ENCODE measurements at regions not wholly inside any gene's neighbourhood (a gene's known extent, or its start where the extent isn't known, plus 50 kb on each side); places are given as distances from the start of the nearest gene placed in this dataset.

DNA sequence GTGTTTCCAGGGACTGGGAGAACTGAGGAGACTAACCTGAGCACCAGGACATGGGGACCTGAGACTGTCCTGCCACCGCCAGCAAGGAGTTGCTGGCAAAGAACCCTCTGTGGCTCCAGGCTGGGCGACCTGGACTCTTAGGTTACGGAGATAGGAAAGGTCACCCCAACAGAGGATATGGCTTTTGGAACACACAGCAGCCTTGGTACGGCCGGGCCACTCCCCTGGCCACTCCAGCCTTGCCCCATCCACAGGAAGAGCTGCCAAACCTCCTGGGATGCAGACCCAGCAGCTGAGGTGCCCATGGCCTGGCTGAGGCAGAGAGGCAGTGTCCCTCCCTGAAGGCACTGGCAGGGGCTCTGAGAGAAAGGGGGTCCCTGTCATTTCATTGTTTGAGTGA lies 137.8 kb downstream of the OAT start:
- Histone ChIP-seq H3K27ac (ENCODE audit: insufficient read depth, low read length) (no peak overlapping the region), H4K8ac (ENCODE audit: low read depth in 2 of 2, low read length in 2 of 2) (no peak overlapping the region), H3K14ac (replicated peaks; ENCODE audit: low read depth, low read length) (no peak overlapping the region), H3K4me2 (ENCODE audit: low read depth, low read length) (no peak overlapping the region), H2AFZ (replicated peaks; ENCODE audit: low read length, poor library complexity) (no peak overlapping the region), H3K9me3 (ENCODE audit: control insufficient read depth, insufficient read depth, low read length) (peaks cover 22% of the 10 kb centered on the region), H3K36me3 (ENCODE audit: control insufficient read depth, insufficient read depth, low read length) (no peaks in the 10 kb centered on the region), H3K56ac (ENCODE audit: extremely low read depth, insufficient read depth, low read length) (no peak overlapping the region), H3K4ac (ENCODE audit: low read depth, low read length) (no peak overlapping the region), H3K9ac (ENCODE audit: low read depth, low read length) (no peak overlapping the region), H2AK9ac (replicated peaks; ENCODE audit: low read depth, low read length, poor library complexity) (no peak overlapping the region), H3K4me1 (ENCODE audit: control insufficient read depth, insufficient read depth, low read length) (no peaks in the 10 kb centered on the region), H3K79me1 (ENCODE audit: low read depth in 1 of 2, low read length in 2 of 2) (no peaks in the 10 kb centered on the region), H4K20me1 (ENCODE audit: insufficient read depth, low read length) (no peaks in the 10 kb centered on the region), H3K9me1 (ENCODE audit: insufficient read depth, low read length) (no peaks in the 10 kb centered on the region), H2BK5ac (ENCODE audit: low read depth, low read length, poor library complexity, severe bottlenecking) (no peak overlapping the region), H3K18ac (ENCODE audit: low read depth, low read length) (no peak overlapping the region), H2BK20ac (ENCODE audit: low read depth, low read length) (no peak overlapping the region), H3K23ac (ENCODE audit: low read depth, low read length) (no peak overlapping the region), H3K27me3 (ENCODE audit: control insufficient read depth, insufficient read depth, low read length) (no peaks in the 10 kb centered on the region), H3K4me3 (ENCODE audit: insufficient read depth, low read depth, low read length) (no peak overlapping the region), H2BK15ac (ENCODE audit: low read depth, low read length) (no peak overlapping the region), H2BK120ac (ENCODE audit: low read depth, low read length) (no peak overlapping the region), H4K91ac (ENCODE audit: insufficient read depth, low read depth, low read length) (no peak overlapping the region), H4K5ac (ENCODE audit: low read depth, low read length) (no peak overlapping the region), H2AK5ac (ENCODE audit: low read depth, low read length) (no peak overlapping the region)
- DNase-seq (no peak), ATAC-seq (ENCODE audit: low read depth) (no peak)
- no peak for TF ChIP-seq SMC3 (IDR thresholded peaks at IDR 0.05; ENCODE audit: low read depth, low read length)
- TF ChIP-seq, protein P1, sequence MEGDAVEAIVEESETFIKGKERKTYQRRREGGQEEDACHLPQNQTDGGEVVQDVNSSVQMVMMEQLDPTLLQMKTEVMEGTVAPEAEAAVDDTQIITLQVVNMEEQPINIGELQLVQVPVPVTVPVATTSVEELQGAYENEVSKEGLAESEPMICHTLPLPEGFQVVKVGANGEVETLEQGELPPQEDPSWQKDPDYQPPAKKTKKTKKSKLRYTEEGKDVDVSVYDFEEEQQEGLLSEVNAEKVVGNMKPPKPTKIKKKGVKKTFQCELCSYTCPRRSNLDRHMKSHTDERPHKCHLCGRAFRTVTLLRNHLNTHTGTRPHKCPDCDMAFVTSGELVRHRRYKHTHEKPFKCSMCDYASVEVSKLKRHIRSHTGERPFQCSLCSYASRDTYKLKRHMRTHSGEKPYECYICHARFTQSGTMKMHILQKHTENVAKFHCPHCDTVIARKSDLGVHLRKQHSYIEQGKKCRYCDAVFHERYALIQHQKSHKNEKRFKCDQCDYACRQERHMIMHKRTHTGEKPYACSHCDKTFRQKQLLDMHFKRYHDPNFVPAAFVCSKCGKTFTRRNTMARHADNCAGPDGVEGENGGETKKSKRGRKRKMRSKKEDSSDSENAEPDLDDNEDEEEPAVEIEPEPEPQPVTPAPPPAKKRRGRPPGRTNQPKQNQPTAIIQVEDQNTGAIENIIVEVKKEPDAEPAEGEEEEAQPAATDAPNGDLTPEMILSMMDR (conservative IDR thresholded peaks at IDR 0.05; ENCODE audit: low read depth, low read length): no peak
- no peak for TF ChIP-seq POLR2A (IDR thresholded peaks at IDR 0.05; ENCODE audit: low read depth, low read length)
- TF ChIP-seq FOS (IDR thresholded peaks at IDR 0.05; ENCODE audit: low read depth, low read length): no peak
- no peak for TF ChIP-seq NFE2L2 (IDR thresholded peaks at IDR 0.05; ENCODE audit: low read depth, low read length)
- TF ChIP-seq RAD21 (IDR thresholded peaks at IDR 0.05; ENCODE audit: low read length): no peak
- no peak for TF ChIP-seq MXI1 (IDR thresholded peaks at IDR 0.05; ENCODE audit: borderline replicate concordance, low read depth, low read length)
- no peak for TF ChIP-seq RCOR1 (IDR thresholded peaks at IDR 0.05; ENCODE audit: insufficient replicate concordance, low read length)
- TF ChIP-seq BHLHE40 (IDR thresholded peaks at IDR 0.05; ENCODE audit: low read depth, low read length): no peak
- no peak for TF ChIP-seq MAZ (IDR thresholded peaks at IDR 0.05; ENCODE audit: borderline replicate concordance, low read depth, low read length)
- TF ChIP-seq, protein P2, sequence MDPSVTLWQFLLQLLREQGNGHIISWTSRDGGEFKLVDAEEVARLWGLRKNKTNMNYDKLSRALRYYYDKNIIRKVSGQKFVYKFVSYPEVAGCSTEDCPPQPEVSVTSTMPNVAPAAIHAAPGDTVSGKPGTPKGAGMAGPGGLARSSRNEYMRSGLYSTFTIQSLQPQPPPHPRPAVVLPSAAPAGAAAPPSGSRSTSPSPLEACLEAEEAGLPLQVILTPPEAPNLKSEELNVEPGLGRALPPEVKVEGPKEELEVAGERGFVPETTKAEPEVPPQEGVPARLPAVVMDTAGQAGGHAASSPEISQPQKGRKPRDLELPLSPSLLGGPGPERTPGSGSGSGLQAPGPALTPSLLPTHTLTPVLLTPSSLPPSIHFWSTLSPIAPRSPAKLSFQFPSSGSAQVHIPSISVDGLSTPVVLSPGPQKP (IDR thresholded peaks at IDR 0.05; ENCODE audit: borderline replicate concordance, low read depth, low read length): no peak
- BruUV-seq (replicated peaks): no TSS peak
- ChIA-PET CTCF (no interaction called here), POLR2A (ENCODE audit: unreplicated experiment) (no interaction called here)
- dilution Hi-C loops (cut with HindIII; ENCODE audit: low sequenced_read_pairs, unreplicated experiment): no loop called here
- in situ Hi-C loops (cut with MboI; ENCODE audit: low sequenced_read_pairs): no loop called here
- intact Hi-C loops (cut with micrococcal nuclease): no loop called here
- WGBS, 2 experiments (ENCODE audit: extremely low coverage in 2 of 2, insufficient read length in 1 of 2): no CpG with 5 or more reads among the region's 5 CpGs
